ENCODE measurements at regions not wholly inside any gene's neighbourhood (a gene's known extent, or its start where the extent isn't known, plus 50 kb on each side); places are given as distances from the start of the nearest gene placed in this dataset.

DNA sequence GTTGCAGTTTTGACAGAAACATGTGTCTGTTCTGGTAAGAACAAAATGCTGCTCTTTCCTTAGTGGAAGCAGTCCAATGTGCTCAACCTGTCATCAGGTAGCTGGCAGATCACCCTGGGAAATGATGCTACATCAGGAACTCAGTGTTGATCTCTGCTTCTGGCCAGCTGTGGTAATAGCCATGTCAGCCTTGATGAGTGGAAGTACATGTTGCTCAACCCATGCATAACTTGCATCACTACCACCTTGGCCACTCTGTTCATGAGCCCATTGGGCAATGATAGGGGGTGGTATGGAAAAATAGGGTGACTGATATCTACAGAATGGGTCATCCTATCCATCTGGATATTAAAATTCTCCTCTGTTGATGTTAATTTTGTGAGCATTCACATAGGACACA, 411.0 kb downstream of the C12orf50 start:
- intact Hi-C loops (cut with micrococcal nuclease), result no loop called here
- no peak overlapping the region for H3K9ac ChIP-seq (replicated peaks; ENCODE audit: extremely low read depth, insufficient read depth, low read length)
- no peaks in the 10 kb centered on the region for H3K9me1 ChIP-seq (replicated peaks; ENCODE audit: control insufficient read depth, extremely low read depth, insufficient read depth, low read length)
- POLR2A ChIA-PET, result no interaction called here
- H3K4me3 ChIP-seq (replicated peaks in 1 of 3; ENCODE audit: insufficient read depth in 1 of 3, low read depth in 1 of 3, low read length in 3 of 3), result no peak overlapping the region
- no TSS peak for BruUV-seq (replicated peaks)
- H3K9me3 ChIP-seq (replicated peaks; ENCODE audit: control insufficient read depth, insufficient read depth, low read length), result no peaks in the 10 kb centered on the region
- no peak for FAIRE-seq
- H3K4me2 ChIP-seq (ENCODE audit: insufficient read depth, low read length), result no peak overlapping the region
- H3K79me2 ChIP-seq (ENCODE audit: control insufficient read depth, insufficient read depth, low read length), result no peaks in the 10 kb centered on the region
- H3K36me3 ChIP-seq (ENCODE audit: control insufficient read depth in 2 of 2, extremely low read depth in 1 of 2, insufficient read depth in 2 of 2, low read length in 2 of 2), result no peaks in the 10 kb centered on the region
- TF ChIP-seq, protein P1, sequence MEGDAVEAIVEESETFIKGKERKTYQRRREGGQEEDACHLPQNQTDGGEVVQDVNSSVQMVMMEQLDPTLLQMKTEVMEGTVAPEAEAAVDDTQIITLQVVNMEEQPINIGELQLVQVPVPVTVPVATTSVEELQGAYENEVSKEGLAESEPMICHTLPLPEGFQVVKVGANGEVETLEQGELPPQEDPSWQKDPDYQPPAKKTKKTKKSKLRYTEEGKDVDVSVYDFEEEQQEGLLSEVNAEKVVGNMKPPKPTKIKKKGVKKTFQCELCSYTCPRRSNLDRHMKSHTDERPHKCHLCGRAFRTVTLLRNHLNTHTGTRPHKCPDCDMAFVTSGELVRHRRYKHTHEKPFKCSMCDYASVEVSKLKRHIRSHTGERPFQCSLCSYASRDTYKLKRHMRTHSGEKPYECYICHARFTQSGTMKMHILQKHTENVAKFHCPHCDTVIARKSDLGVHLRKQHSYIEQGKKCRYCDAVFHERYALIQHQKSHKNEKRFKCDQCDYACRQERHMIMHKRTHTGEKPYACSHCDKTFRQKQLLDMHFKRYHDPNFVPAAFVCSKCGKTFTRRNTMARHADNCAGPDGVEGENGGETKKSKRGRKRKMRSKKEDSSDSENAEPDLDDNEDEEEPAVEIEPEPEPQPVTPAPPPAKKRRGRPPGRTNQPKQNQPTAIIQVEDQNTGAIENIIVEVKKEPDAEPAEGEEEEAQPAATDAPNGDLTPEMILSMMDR (IDR thresholded peaks at IDR 0.05; ENCODE audit: extremely low read depth in 1 of 2, insufficient read depth in 1 of 2, low read depth in 1 of 2, low read length in 2 of 2), result no peak
- no peak for TF ChIP-seq JUN (IDR thresholded peaks at IDR 0.05; ENCODE audit: borderline replicate concordance, insufficient read depth, insufficient read length, low read depth)
- no peak for TF ChIP-seq EZH2 (IDR thresholded peaks at IDR 0.05; ENCODE audit: borderline replicate concordance, low read depth, low read length, severe bottlenecking)
- TF ChIP-seq, protein P2, sequence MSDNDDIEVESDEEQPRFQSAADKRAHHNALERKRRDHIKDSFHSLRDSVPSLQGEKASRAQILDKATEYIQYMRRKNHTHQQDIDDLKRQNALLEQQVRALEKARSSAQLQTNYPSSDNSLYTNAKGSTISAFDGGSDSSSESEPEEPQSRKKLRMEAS (IDR thresholded peaks at IDR 0.05; ENCODE audit: insufficient read depth, insufficient read length), result no peak
- no peak for TF ChIP-seq GATA2 (IDR thresholded peaks at IDR 0.05; ENCODE audit: insufficient read depth, insufficient read length, low read depth, low read length)
- no peak for TF ChIP-seq FOS (IDR thresholded peaks at IDR 0.05; ENCODE audit: borderline replicate concordance, insufficient read depth, low read length)
- TF ChIP-seq MYC (IDR thresholded peaks at IDR 0.05; ENCODE audit: low read depth, low read length), result no peak
- no peak for TF ChIP-seq POLR2AphosphoS5 (IDR thresholded peaks at IDR 0.05; ENCODE audit: insufficient read depth, low read depth, low read length)
- no peak for TF ChIP-seq POLR2A (IDR thresholded peaks at IDR 0.05; ENCODE audit: low read depth, low read length)
- H3K4me1 ChIP-seq (ENCODE audit: control insufficient read depth, extremely low read depth, insufficient read depth, low read length), result no peaks in the 10 kb centered on the region
- H4K20me1 ChIP-seq (replicated peaks; ENCODE audit: control insufficient read depth, extremely low read depth, insufficient read depth, low read length), result no peaks in the 10 kb centered on the region
- CTCF ChIA-PET, result no interaction called here
- no peak overlapping the region for H3K27ac ChIP-seq (ENCODE audit: insufficient read depth, low read depth, low read length)
- H2AFZ ChIP-seq (ENCODE audit: low read depth, low read length), result no peak overlapping the region
- DNase-seq (ENCODE audit: low read depth, low spot score), result no peak
- no peaks in the 10 kb centered on the region for H3K27me3 ChIP-seq (ENCODE audit: control insufficient read depth in 2 of 2, insufficient read depth in 2 of 2, low read length in 2 of 2)
- dilution Hi-C loops (cut with MboI; ENCODE audit: extremely low pct_ligation_motif_present, low sequenced_read_pairs), result no loop called here

Measured in endothelial cell of umbilical vein (primary cell).